Fibroblast of peridontal ligament (primary cell): ENCODE measurements at regions not wholly inside any gene's neighbourhood (a gene's known extent, or its start where the extent isn't known, plus 50 kb on each side); places are given as distances from the start of the nearest gene placed in this dataset.
"Not testable (repeated sequence)": the region's sequence is repeated elsewhere in the genome, so short reads cannot be mapped to it uniquely, and the experiment has no call there.

Experiments
- DNase-seq: peaks from one replicate; pipeline ENCODE4 v3.0.0-alpha.2; 2010; ENCODE audit errors: extremely low read depth

GRCh38 chr6:1004885-1005630 is 306.8 kb upstream of the FOXQ1 start:
- no peak for DNase-seq

GRCh38 chr6:1003394-1004160 is 308.3 kb upstream of the FOXQ1 start:
- DNase-seq = no peak

- no peak for DNase-seq
These were observed 308.9 kb upstream of the FOXQ1 start for GRCh38 chr6:1002989-1003388.

- DNase-seq = peak; percentile 99
These were observed 308.9 kb upstream of the EXOC2 start for GRCh38 chr6:1001655-1002349.

GRCh38 chr6:999552-999951 is 306.6 kb upstream of the EXOC2 start:
- no peak for DNase-seq

- no peak for DNase-seq
These were observed 305.6 kb upstream of the EXOC2 start for GRCh38 chr6:998551-998950.

GRCh38 chr6:996271-996852 is 303.4 kb upstream of the EXOC2 start:
- no peak for DNase-seq

GRCh38 chr6:991192-991591 is 298.3 kb upstream of the EXOC2 start:
- no peak for DNase-seq

- DNase-seq = no peak
These were observed 291.1 kb upstream of the EXOC2 start for GRCh38 chr6:984031-984430.

- peak; percentile 53 for DNase-seq
These were observed 286.2 kb upstream of the EXOC2 start for GRCh38 chr6:978937-979685.

GRCh38 chr6:977226-977625 is 284.3 kb upstream of the EXOC2 start:
- DNase-seq = not testable (repeated sequence)

- peak; percentile 90 for DNase-seq
These were observed 279.2 kb upstream of the EXOC2 start for GRCh38 chr6:971981-972640.

- no peak for DNase-seq
These were observed 275.9 kb upstream of the EXOC2 start for GRCh38 chr6:968791-969190.

GRCh38 chr6:967701-968100 is 274.8 kb upstream of the EXOC2 start:
- DNase-seq = no peak

GRCh38 chr6:965343-965742 is 272.4 kb upstream of the EXOC2 start:
- DNase-seq = peak; percentile 35

GRCh38 chr6:963456-963855 is 270.5 kb upstream of the EXOC2 start:
- DNase-seq = no peak

GRCh38 chr6:961407-961960 is 268.5 kb upstream of the EXOC2 start:
- DNase-seq = no peak

- peak; percentile 38 for DNase-seq
These were observed 267.4 kb upstream of the EXOC2 start for GRCh38 chr6:960356-960755.

- DNase-seq = peak; percentile 98
These were observed 265.5 kb upstream of the EXOC2 start for GRCh38 chr6:958488-958887.

GRCh38 chr6:951399-952181 is 258.7 kb upstream of the EXOC2 start:
- DNase-seq = no peak
